ENCODE measurements at regions not wholly inside any gene's neighbourhood (a gene's known extent, or its start where the extent isn't known, plus 50 kb on each side); places are given as distances from the start of the nearest gene placed in this dataset.

DNA sequence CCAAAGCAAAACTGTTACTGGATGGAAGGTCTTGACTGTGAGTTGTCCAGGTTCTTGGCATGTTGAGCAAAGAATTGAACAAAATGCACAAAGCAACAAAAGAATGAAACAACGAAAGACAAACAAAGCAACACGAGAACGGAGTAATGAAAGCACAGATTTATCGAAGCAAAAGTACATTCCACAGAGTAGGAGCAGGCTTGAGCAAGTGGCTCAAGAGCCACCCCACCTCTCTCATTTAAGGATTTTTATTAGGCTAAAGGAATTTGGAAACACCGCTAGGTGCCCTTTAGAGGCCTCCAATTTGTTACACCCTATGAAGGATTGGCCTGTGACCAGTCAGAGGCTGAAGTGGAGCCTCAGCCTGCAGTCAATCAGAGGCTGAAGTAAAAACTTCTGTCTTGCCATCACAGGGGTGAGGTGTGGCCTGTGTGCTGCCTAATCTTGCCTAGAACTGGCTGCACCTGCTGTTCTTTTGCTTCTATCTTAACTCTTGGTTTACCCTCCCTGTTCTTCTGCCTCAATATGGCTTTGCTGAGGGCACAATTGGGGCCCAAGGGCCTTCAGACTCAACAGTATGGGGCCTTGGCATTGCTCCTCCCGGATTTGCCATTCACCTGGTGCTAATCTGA is 59.4 kb upstream of the FTH1 start:
- DNase-seq = no peak

DNA sequence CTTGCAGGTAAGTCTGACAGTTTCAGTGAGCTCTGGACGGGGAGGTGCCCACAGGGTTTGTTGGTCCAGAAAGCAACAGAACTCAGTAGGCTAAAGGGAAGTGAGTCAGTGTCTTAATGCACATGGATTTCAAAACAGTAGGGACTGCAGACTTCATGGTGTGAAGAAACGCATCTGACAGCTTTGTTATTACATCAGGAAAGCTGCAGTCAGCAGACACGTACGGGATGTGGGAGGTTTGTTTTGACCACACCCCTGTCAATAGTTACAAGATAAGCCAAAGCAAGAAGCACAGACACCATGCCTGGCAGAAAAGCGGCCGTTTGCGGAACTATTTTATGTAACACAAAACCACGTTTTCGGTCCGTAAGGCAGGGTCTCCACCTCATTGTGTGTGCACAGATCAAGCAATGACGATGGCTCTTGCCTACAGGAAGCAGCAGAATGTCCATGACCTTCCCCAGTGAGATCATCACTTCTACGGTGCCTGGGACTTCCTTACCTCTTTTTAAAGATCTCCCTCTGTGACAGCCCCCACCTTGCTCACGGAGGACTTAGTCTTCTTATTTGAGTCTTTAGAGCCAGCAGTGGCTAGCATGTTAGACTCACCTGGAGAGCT is 58.2 kb upstream of the FTH1 start:
- DNase-seq = peak; percentile 44 to 51

DNA sequence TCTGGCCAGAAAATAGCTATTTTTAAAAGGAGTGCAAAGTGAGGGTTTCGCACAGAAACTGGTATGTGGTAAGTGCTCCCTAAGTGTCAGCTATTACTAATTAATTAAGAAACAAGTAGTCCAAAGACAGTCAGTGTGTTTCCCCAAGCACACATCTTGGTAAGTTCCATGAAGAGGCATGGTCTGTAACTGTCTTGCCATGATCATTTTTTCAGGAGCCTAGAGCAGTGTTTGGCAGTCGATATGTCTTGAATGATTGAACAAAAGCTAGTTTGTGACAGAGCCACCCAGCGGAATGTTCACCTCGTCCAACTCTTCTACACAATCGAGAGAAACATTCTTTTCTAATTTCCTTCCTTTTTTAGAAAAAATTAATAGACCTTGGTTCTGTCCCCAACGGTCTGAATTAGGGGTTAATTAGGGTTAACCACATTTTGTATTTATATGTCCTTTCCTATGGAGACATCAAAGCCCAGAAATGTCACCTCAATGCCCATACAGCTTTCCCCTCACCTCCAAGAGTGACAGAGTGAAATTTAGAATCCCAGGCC is 57.6 kb upstream of the FTH1 start:
- DNase-seq = no peak

DNA sequence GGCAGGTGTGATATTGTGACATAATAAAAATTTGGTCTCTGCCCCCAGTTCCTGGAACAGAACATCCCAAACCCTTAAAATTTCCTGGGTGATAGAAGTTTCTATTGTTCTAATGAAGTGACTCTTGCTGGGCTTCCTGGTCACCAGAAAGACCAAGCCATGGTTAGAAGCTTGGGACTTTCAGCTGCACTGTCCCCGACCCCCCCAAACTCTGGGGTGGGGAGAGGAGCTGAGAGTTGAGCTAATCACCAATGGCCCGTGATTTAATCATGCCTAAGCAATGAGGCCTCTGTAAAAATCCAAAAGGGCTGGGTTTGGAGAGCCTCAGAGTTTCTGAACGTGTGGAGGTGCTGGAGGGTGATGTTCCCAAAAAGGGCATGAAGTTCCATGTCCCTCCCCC is 54.8 kb upstream of the FTH1 start:
- no peak for DNase-seq

DNA sequence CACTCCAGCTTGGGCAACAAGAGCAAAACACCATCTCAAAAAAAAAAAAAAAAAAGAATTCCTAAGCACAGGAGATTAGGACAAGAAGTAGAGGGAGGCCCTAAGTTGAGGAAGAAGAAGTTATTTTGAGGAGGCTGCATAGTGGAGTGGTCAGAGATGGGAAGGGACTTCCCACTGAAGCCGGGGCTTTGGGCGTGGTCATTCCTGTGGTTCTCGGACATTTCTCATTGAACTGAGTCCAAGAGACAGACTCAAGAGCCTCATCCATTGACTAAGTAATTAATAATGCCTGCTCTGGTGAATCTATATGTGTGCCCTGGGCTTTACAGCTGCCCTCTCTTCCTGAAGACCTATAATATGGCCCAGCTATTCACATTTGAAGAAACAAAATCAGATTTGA is 53.2 kb upstream of the FTH1 start:
- DNase-seq = no peak

DNA sequence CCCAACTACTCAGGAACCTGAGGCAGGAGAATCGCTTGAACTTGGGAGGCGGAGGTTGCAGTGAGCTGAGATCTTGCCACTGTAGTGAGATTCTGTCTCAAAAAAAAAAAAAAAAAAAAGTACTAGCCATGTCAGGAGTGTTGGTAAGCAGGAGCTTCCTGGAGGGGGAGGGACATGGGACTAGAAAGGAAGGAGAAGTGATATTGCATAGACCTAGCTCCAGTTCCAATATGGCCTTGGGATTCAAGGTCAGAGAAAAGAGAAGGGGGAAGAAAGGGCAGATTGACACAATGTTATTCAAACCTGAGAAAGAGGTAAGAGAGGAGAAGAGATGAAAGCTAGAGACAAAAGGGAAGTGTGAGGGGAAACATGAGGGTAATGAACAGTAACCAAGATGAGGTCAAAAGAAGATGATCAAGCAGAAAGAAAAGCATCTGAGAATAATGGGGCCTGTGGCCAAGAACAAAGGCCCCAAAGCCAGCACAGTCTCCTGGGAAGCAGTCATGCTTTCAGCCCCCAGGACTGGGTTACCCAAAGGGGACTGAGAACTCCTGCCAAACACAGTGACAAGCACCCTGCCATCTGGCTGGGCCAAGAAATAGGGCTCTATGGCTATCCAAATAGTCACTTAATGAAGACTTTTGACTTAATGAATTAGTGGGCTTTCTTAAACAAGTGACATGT is 51.7 kb upstream of the FTH1 start:
- DNase-seq = no peak

DNA sequence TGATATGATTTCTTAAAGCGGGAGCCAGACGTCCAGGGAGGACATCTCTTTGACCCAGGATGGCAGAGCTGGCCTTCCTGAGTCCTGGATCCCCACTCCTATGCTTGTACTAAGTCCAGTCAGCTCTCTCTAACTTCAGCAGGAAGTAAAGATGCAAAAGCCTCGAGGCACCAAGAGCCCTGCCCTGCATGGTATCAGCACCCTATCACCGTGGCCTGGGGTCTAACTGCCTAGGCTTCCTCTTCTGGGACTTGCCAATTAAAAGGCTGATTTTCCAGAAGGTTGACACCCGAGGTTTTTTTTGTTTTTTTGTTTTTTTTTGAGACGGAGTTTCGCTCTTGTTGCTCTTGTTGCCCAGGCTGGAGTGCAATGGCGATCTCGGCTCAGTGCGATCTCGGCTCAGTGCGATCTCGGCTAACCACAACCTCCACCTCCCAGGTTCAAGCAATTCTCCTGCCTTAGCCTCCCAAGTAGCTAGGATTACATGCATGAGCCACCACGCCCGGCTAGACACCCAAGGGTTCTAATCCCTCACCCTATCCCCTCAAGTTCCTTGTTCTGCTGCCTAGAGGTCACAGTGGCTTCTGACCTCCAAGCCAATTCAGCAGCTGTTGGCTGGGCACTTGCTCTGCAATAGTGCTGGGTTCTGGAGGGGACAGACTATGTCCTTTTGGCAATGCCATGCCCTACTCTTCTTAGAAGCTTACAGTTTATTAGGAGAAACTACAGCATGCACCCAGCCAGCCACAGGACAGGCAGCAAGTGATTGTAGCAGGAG is 50.6 kb upstream of the FTH1 start:
- no peak for DNase-seq
